H1 (cell line): ENCODE measurements at regions not wholly inside any gene's neighbourhood (a gene's known extent, or its start where the extent isn't known, plus 50 kb on each side); places are given as distances from the start of the nearest gene placed in this dataset.

ENCODE experiments used
- CTCF ChIA-PET: fragments of 300-600 bp; sonication (Branson Sonifier 250); formaldehyde crosslinking; loops from one replicate; lab custom pipeline; 2021; ENCODE audit not compliant: partially characterized antibody; lab: Charles Lee
- POLR2A ChIA-PET: fragments of 300-600 bp; sonication (Branson Sonifier 250); formaldehyde crosslinking; loops from one replicate; lab custom pipeline; 2021; ENCODE audit warnings: inconsistent platforms; ENCODE audit not compliant: partially characterized antibody; lab: Charles Lee
- DNase-seq, 2 experiments: peaks; one replicate each; pipeline versions ENCODE4 v3.0.0 to v3.0.0-alpha.2; 2010 to 2022; ENCODE audit warnings: low spot score in 2 of 2, low read depth in 1 of 2, mixed read lengths in 1 of 2
- FAIRE-seq: peaks from 2 replicates; lab custom pipeline; 2011; peaks lifted over from hg19 to GRCh38; lab: Jason Lieb, UNC
- H2AFZ ChIP-seq: 2 replicates; pipeline ENCODE4 v1.8.1; 2012; ENCODE audit warnings: low read length, inconsistent platforms
- H2AK5ac ChIP-seq: 2 replicates; pipeline ENCODE4 v1.6.1; 2013; ENCODE audit warnings: low read depth, low read length
- H2BK120ac ChIP-seq: replicated peaks from 2 replicates; pipeline ENCODE3; 2013; ENCODE audit warnings: low read depth, low read length, inconsistent platforms
- H2BK12ac ChIP-seq: 2 replicates; pipeline ENCODE4 v1.6.1; 2013; ENCODE audit warnings: low read depth, low read length
- H2BK15ac ChIP-seq: 2 replicates; pipeline ENCODE4 v1.6.1; 2013; ENCODE audit warnings: low read length
- H2BK20ac ChIP-seq: 2 replicates; pipeline ENCODE4 v1.6.1; 2013; ENCODE audit warnings: low read length
- H2BK5ac ChIP-seq: 2 replicates; pipeline ENCODE4 v1.6.1; 2013; ENCODE audit warnings: low read depth, low read length
- H3K14ac ChIP-seq: 2 replicates; pipeline ENCODE4 v1.6.1; 2013; ENCODE audit warnings: inconsistent platforms; ENCODE audit not compliant: insufficient read length
- H3K18ac ChIP-seq: 2 replicates; pipeline ENCODE4 v1.6.1; 2013; ENCODE audit warnings: low read length; ENCODE audit errors: extremely low read depth
- H3K23ac ChIP-seq: 2 replicates; pipeline ENCODE4 v1.6.1; 2013; ENCODE audit warnings: inconsistent platforms; ENCODE audit not compliant: insufficient read length
- H3K23me2 ChIP-seq: 2 replicates; pipeline ENCODE4 v1.6.1; 2013; ENCODE audit warnings: low read depth, low read length
- H3K27ac ChIP-seq: 2 replicates; pipeline ENCODE4 v1.6.1; 2011; ENCODE audit warnings: low read depth, low read length, inconsistent platforms
- H3K27me3 ChIP-seq, 4 experiments: replicated peaks in 1 of 4; 1 replicate in 1 of 4; 2 replicates in 3 of 4; pipeline versions ENCODE4 v1.6.1 to v1.8.1; 2011 to 2013; ENCODE audit warnings: low read length in 3 of 4, mild to moderate bottlenecking in 3 of 4, inconsistent platforms in 2 of 4, mixed read lengths in 2 of 4, moderate library complexity in 1 of 4; ENCODE audit not compliant: control insufficient read depth in 3 of 4, insufficient read depth in 3 of 4; ENCODE audit errors: extremely low read depth in 1 of 4
- H3K36me3 ChIP-seq, 4 experiments: 2 replicates each; pipeline versions ENCODE4 v1.6.1 to v1.8.1; 2011 to 2013; ENCODE audit warnings: mild to moderate bottlenecking in 4 of 4, low read length in 3 of 4, moderate library complexity in 2 of 4, control low read depth in 1 of 4, inconsistent platforms in 1 of 4; ENCODE audit not compliant: insufficient read depth in 4 of 4, control insufficient read depth in 2 of 4
- H3K4ac ChIP-seq: replicated peaks from 2 replicates; pipeline ENCODE3; 2013; ENCODE audit warnings: low read length, low read depth, mixed read lengths, inconsistent platforms; ENCODE audit not compliant: insufficient read length
- H3K4me1 ChIP-seq, 4 experiments: replicated peaks in 1 of 4; 1 replicate in 1 of 4; 2 replicates in 3 of 4; pipeline versions ENCODE4 v1.6.1 to v1.8.1; 2011 to 2013; ENCODE audit warnings: low read length in 3 of 4, inconsistent platforms in 2 of 4, mixed read lengths in 1 of 4; ENCODE audit not compliant: insufficient read depth in 4 of 4, control insufficient read depth in 3 of 4
- H3K4me2 ChIP-seq, 2 experiments: 2 replicates each; pipeline versions ENCODE4 v1.6.1 to v1.8.1; 2011 to 2013; ENCODE audit warnings: low read depth in 2 of 2, low read length in 2 of 2, control low read depth in 1 of 2, inconsistent platforms in 1 of 2, mild to moderate bottlenecking in 1 of 2; ENCODE audit not compliant: insufficient read depth in 1 of 2
- H3K4me3 ChIP-seq, 4 experiments: fragments of 200-600, 300-600 bp in 1 of 4; sonication (generic), shearing (Covaris generic), sonication (Bioruptor Twin) in 1 of 4; 2 replicates each; pipeline versions ENCODE4 v1.5.1 to v1.8.1; 2011 to 2016; ENCODE audit warnings: low read length in 4 of 4, low read depth in 3 of 4, control low read depth in 2 of 4, inconsistent platforms in 2 of 4, mild to moderate bottlenecking in 2 of 4, mixed read lengths in 1 of 4, moderate library complexity in 1 of 4; ENCODE audit not compliant: insufficient read depth in 2 of 4; ENCODE audit errors: extremely low read depth in 1 of 4
- H3K56ac ChIP-seq: replicated peaks from 2 replicates; pipeline ENCODE3; 2013; ENCODE audit warnings: low read depth, mild to moderate bottlenecking, mixed read lengths, low read length, inconsistent platforms; ENCODE audit not compliant: insufficient read length
- H3K79me1 ChIP-seq: 2 replicates; pipeline ENCODE4 v1.6.1; 2013; ENCODE audit warnings: low read depth, low read length, control low read depth
- H3K79me2 ChIP-seq, 2 experiments: 2 replicates each; pipeline versions ENCODE4 v1.6.1 to v1.8.1; 2012 to 2013; ENCODE audit warnings: low read length in 2 of 2, mild to moderate bottlenecking in 2 of 2, inconsistent platforms in 1 of 2; ENCODE audit not compliant: insufficient read depth in 2 of 2, control insufficient read depth in 1 of 2
- H3K9ac ChIP-seq, 4 experiments: replicated peaks in 1 of 4; 1 replicate in 1 of 4; 2 replicates in 3 of 4; pipeline versions ENCODE4 v1.6.1 to v1.8.1; 2011 to 2013; ENCODE audit warnings: low read depth in 3 of 4, low read length in 3 of 4, control low read depth in 2 of 4, mild to moderate bottlenecking in 2 of 4, moderate library complexity in 2 of 4, inconsistent platforms in 1 of 4; ENCODE audit errors: extremely low read depth in 1 of 4
- H3K9me3 ChIP-seq, 2 experiments: 2 replicates each; pipeline versions ENCODE4 v1.6.1 to v1.8.1; 2012 to 2013; ENCODE audit warnings: mild to moderate bottlenecking in 2 of 2, moderate library complexity in 2 of 2, control low read depth in 1 of 2, inconsistent platforms in 1 of 2, low read depth in 1 of 2, low read length in 1 of 2, mixed read lengths in 1 of 2; ENCODE audit not compliant: insufficient read depth in 2 of 2
- H4K20me1 ChIP-seq, 2 experiments: replicated peaks in 1 of 2; 2 replicates each; pipeline versions ENCODE3 to v1.8.1; 2011 to 2013; ENCODE audit warnings: inconsistent platforms in 2 of 2, low read length in 2 of 2, mild to moderate bottlenecking in 1 of 2; ENCODE audit not compliant: insufficient read depth in 2 of 2, control insufficient read depth in 1 of 2
- H4K5ac ChIP-seq: 2 replicates; pipeline ENCODE4 v1.6.1; 2013; ENCODE audit warnings: low read length, low read depth, mixed read lengths, inconsistent platforms; ENCODE audit not compliant: insufficient read length
- H4K8ac ChIP-seq: 2 replicates; pipeline ENCODE4 v1.8.0; 2013; ENCODE audit warnings: mild to moderate bottlenecking, moderate library complexity, low read length, inconsistent platforms; ENCODE audit not compliant: insufficient read depth; ENCODE audit errors: extremely low read depth
- H4K91ac ChIP-seq: replicated peaks from 2 replicates; pipeline ENCODE3; 2013; ENCODE audit warnings: low read length, mixed read lengths, inconsistent platforms; ENCODE audit not compliant: insufficient read length
- ASH2L ChIP-seq: fragments of 200-600, 300-600 bp; sonication (generic); IDR thresholded peaks from one replicate; pipeline ENCODE4 v1.7.1; 2017; ENCODE audit warnings: low read length
- BCL11A ChIP-seq, 2 experiments: IDR thresholded peaks; one replicate each; pipeline ENCODE4 v1.6.1; 2011; ENCODE audit warnings: low read depth in 2 of 2, low read length in 2 of 2, mild to moderate bottlenecking in 2 of 2
- CEBPB ChIP-seq: IDR thresholded peaks from 2 replicates; pipeline ENCODE4 v1.6.1; 2012; ENCODE audit warnings: low read depth, low read length
- CTBP2 ChIP-seq: IDR thresholded peaks from 2 replicates; pipeline ENCODE4 v1.7.0; 2011; ENCODE audit warnings: borderline replicate concordance, mild to moderate bottlenecking, moderate library complexity, mixed read lengths, low read length; ENCODE audit not compliant: insufficient read depth, insufficient read length
- GTF2F1 ChIP-seq: IDR thresholded peaks from 2 replicates; pipeline ENCODE4 v1.6.1; 2012; ENCODE audit warnings: low read depth, low read length, improper control_type of control experiment, borderline replicate concordance
- KDM1A ChIP-seq: fragments of 200-600, 300-600 bp; sonication (generic); IDR thresholded peaks from 2 replicates; pipeline ENCODE4 v1.7.1; 2016; ENCODE audit warnings: mild to moderate bottlenecking, low read length, borderline replicate concordance
- MAFK ChIP-seq: IDR thresholded peaks from 2 replicates; pipeline ENCODE4 v1.6.1; 2012; ENCODE audit warnings: low read depth, mild to moderate bottlenecking, improper control_type of control experiment, low read length
- NRF1 ChIP-seq: IDR thresholded peaks from 2 replicates; pipeline ENCODE4 v1.6.1; 2011; ENCODE audit warnings: mild to moderate bottlenecking, low read depth, low read length, improper control_type of control experiment
- PHF8 ChIP-seq: fragments of 200-600 bp; sonication (generic); conservative IDR thresholded peaks from 2 replicates; pipeline ENCODE4 v1.7.1; 2012; ENCODE audit warnings: low read depth, mild to moderate bottlenecking, inconsistent platforms, low read length, moderate library complexity
- RBBP5 ChIP-seq: IDR thresholded peaks from 2 replicates; pipeline ENCODE4 v1.7.1; 2012; ENCODE audit warnings: low read depth, mild to moderate bottlenecking, inconsistent platforms, low read length, moderate library complexity, borderline replicate concordance
- SP1 ChIP-seq: IDR thresholded peaks from 2 replicates; pipeline ENCODE4 v1.6.1; 2011; ENCODE audit warnings: low read depth, low read length
- SRF ChIP-seq: IDR thresholded peaks from 2 replicates; pipeline ENCODE4 v1.6.1; 2011; ENCODE audit warnings: mild to moderate bottlenecking, low read depth, low read length, moderate library complexity
- TAF1 ChIP-seq: IDR thresholded peaks from 2 replicates; pipeline ENCODE4 v1.6.1; 2011; ENCODE audit warnings: mild to moderate bottlenecking, low read depth, low read length
- YY1 ChIP-seq: IDR thresholded peaks from 2 replicates; pipeline ENCODE4 v1.6.1; 2011; ENCODE audit warnings: low read depth, mild to moderate bottlenecking, low read length
- WGBS, 2 experiments: shearing (Covaris generic) in 1 of 2; methylation state at CpG; one replicate each; pipeline versions ENCODE4 v1.1.6 to v1.1.7; 2013 to 2015; ENCODE audit warnings: low lambda C conversion rate in 2 of 2, mixed read lengths in 2 of 2, inconsistent platforms in 1 of 2, low coverage in 1 of 2, missing lambda C conversion rate in 1 of 2; ENCODE audit not compliant: insufficient replicate concordance in 2 of 2, insufficient coverage in 1 of 2, insufficient read length in 1 of 2; ENCODE audit errors: extremely low coverage in 1 of 2, missing lambda C conversion rate in 1 of 2; 5-methylcytosine and 5-hydroxymethylcytosine counted together

GRCh38 chr1:78401148-78401547, 89.6 kb upstream of the PTGFR start:
- Histone ChIP-seq H2AFZ (no peak overlapping the region), H3K4me2 (no peak overlapping the region), H2BK20ac (no peak overlapping the region), H3K18ac (no peak overlapping the region), H2BK12ac (no peak overlapping the region), H3K27ac (no peak overlapping the region), H3K79me2 (no peaks in the 10 kb centered on the region), H3K56ac (no peak overlapping the region), H3K23ac (no peak overlapping the region), H2BK5ac (no peak overlapping the region), H4K91ac (no peak overlapping the region), H3K79me1 (no peaks in the 10 kb centered on the region), H2BK15ac (no peak overlapping the region), H3K4me1 (no peaks in the 10 kb centered on the region), H4K5ac (no peak overlapping the region), H3K23me2 (no peaks in the 10 kb centered on the region), H3K9ac (no peak overlapping the region), H3K14ac (no peak overlapping the region), H2BK120ac (no peak overlapping the region), H3K9me3 (no peaks in the 10 kb centered on the region), H3K4ac (no peak overlapping the region), H3K27me3 (no peaks in the 10 kb centered on the region), H3K36me3 (no peaks in the 10 kb centered on the region), H2AK5ac (no peak overlapping the region), H3K4me3 (no peak overlapping the region), H4K20me1 (no peaks in the 10 kb centered on the region), H4K8ac (no peak overlapping the region)
- DNase-seq (no peak), FAIRE-seq (no peak)
- WGBS, 2 experiments: 81% methylated on average over 2 of the region's 2 CpGs; no CpG with 5 or more reads in 1 of the 2 experiments
- POLR2A ChIA-PET: no interaction called here
- CTCF ChIA-PET: no interaction called here
- TF ChIP-seq MAFK (no peak), NRF1 (no peak), GTF2F1 (no peak), RBBP5 (no peak), ASH2L (no peak), KDM1A (no peak), SP1 (no peak), BCL11A (IDR thresholded peaks at IDR 0.05; ENCODE audit: low read depth in 2 of 2, low read length in 2 of 2) (no peak), TAF1 (no peak), CTBP2 (no peak), PHF8 (no peak), CEBPB (no peak), YY1 (no peak), SRF (no peak)
